HepG2 (cell line): ENCODE measurements at regions not wholly inside any gene's neighbourhood (a gene's known extent, or its start where the extent isn't known, plus 50 kb on each side); places are given as distances from the start of the nearest gene placed in this dataset.

Experiments used
- ATAC-seq: fragments of 200-7000 bp; cut with Tn5 transposase; 3 replicates; pipeline ENCODE4 v1.9.1; 2020; ENCODE audit warnings: mild to moderate bottlenecking, moderate library complexity
- BruUV-seq: library from RNA; stranded (reverse); fragments of 400-500 nt; replicated peaks from 2 replicates; lab custom pipeline; 2021; lab: Mats Ljungman, UMichigan
- CTCF ChIA-PET: fragments of 300-600 bp; formaldehyde crosslinking; extraction: SDS; loops from one replicate; lab custom pipeline; 2021; ENCODE audit warnings: low total read pairs, inconsistent platforms, low intra/inter-chr PET ratio; lab: Yijun Ruan, JAX
- POLR2A ChIA-PET: fragments of 350-600 bp; sonication (Branson Sonifier 250); formaldehyde crosslinking; loops from one replicate; lab custom pipeline; 2020; ENCODE audit warnings: antibody characterized with exemption, inconsistent platforms; lab: Yijun Ruan, JAX
- DNase-seq: peaks from one replicate; pipeline ENCODE4 v3.0.0-alpha.2; 2015; ENCODE audit warnings: low spot score
- FAIRE-seq: peaks from 3 replicates; lab custom pipeline; 2011; peaks lifted over from hg19 to GRCh38; lab: Jason Lieb, UNC
- H2AFZ ChIP-seq: one replicate; pipeline ENCODE4 v1.6.1; 2011; ENCODE audit warnings: low read length, inconsistent platforms
- H3K27ac ChIP-seq: fragments of 300-600 bp; 3 replicates; pipeline ENCODE4 v1.8.0; 2011; ENCODE audit warnings: mixed run types, mild to moderate bottlenecking, mixed read lengths, low read length, inconsistent platforms; ENCODE audit not compliant: insufficient read depth; ENCODE audit errors: extremely low read length
- H3K27me3 ChIP-seq, 2 experiments: fragments of 200-600 bp in 1 of 2; 2 replicates in 1 of 2; 3 replicates in 1 of 2; pipeline versions ENCODE4 v1.6.0 to v1.8.0; 2011; ENCODE audit warnings: low read length in 2 of 2, mild to moderate bottlenecking in 2 of 2, moderate library complexity in 2 of 2, inconsistent platforms in 1 of 2; ENCODE audit not compliant: insufficient read depth in 2 of 2, control insufficient read depth in 1 of 2
- H3K36me3 ChIP-seq, 2 experiments: fragments of 200-600 bp in 1 of 2; replicated peaks in 1 of 2; 2 replicates in 1 of 2; 3 replicates in 1 of 2; pipeline versions ENCODE4 v1.5.1 to v1.8.0; 2011; ENCODE audit warnings: low read length in 2 of 2, inconsistent platforms in 1 of 2; ENCODE audit not compliant: insufficient read depth in 2 of 2, control insufficient read depth in 1 of 2
- H3K4me1 ChIP-seq: 2 replicates; pipeline ENCODE4 v1.5.1; 2012; ENCODE audit warnings: low read length, inconsistent platforms; ENCODE audit not compliant: insufficient read depth
- H3K4me2 ChIP-seq: 2 replicates; pipeline ENCODE4 v1.6.0; 2011; ENCODE audit warnings: low read depth, low read length, inconsistent platforms
- H3K4me3 ChIP-seq, 3 experiments: fragments of 200-600 bp in 1 of 3; sonication (generic), shearing (Covaris generic) in 1 of 3; replicated peaks in 1 of 3; 2 replicates each; pipeline ENCODE4 v1.5.1; 2011 to 2016; ENCODE audit warnings: low read length in 3 of 3, inconsistent platforms in 2 of 3, low read depth in 2 of 3, mild to moderate bottlenecking in 2 of 3, control low read depth in 1 of 3, mixed read lengths in 1 of 3; ENCODE audit not compliant: insufficient read depth in 1 of 3
- H3K79me2 ChIP-seq: one replicate; pipeline ENCODE4 v1.6.1; 2011; ENCODE audit warnings: low read length, inconsistent platforms; ENCODE audit not compliant: insufficient read depth
- H3K9ac ChIP-seq: 2 replicates; pipeline ENCODE4 v1.6.0; 2011; ENCODE audit warnings: mild to moderate bottlenecking, low read depth, low read length, inconsistent platforms; ENCODE audit not compliant: insufficient read depth
- H3K9me3 ChIP-seq: 2 replicates; pipeline ENCODE4 v1.5.1; 2012; ENCODE audit warnings: mild to moderate bottlenecking, low read length
- H4K20me1 ChIP-seq: 2 replicates; pipeline ENCODE4 v1.6.0; 2011; ENCODE audit warnings: inconsistent platforms, mild to moderate bottlenecking, low read length, moderate library complexity; ENCODE audit not compliant: insufficient read depth
- BRCA1 ChIP-seq: sonication (generic); formaldehyde crosslinking; IDR thresholded peaks from 2 replicates; pipeline ENCODE4 v1.4.0; 2020; ENCODE audit warnings: missing genetic modification reagents
- HBP1 ChIP-seq: IDR thresholded peaks from 2 replicates; pipeline ENCODE4 v1.6.1; 2016; ENCODE audit warnings: low read depth, control low read depth
- HOMEZ ChIP-seq: IDR thresholded peaks from 2 replicates; pipeline ENCODE4 v1.6.1; 2016; ENCODE audit warnings: low read depth
- IKZF1 ChIP-seq: fragments of 450-650 bp; IDR thresholded peaks from 2 replicates; pipeline ENCODE4 v1.7.1; 2016
- MTA3 ChIP-seq: sonication (generic); formaldehyde crosslinking; IDR thresholded peaks from 2 replicates; pipeline ENCODE4 v1.4.0; 2020; ENCODE audit warnings: missing genetic modification reagents
- MXI1 ChIP-seq: IDR thresholded peaks from 3 replicates; pipeline ENCODE4 v1.6.1; 2012; ENCODE audit warnings: low read depth, low read length, inconsistent platforms, borderline replicate concordance
- PITX1 ChIP-seq: sonication (generic); formaldehyde crosslinking; IDR thresholded peaks from 2 replicates; pipeline ENCODE4 v1.5.1; 2020; ENCODE audit warnings: mild to moderate bottlenecking, missing genetic modification reagents
- TFDP2 ChIP-seq: sonication (generic); formaldehyde crosslinking; IDR thresholded peaks from 2 replicates; pipeline ENCODE4 v1.4.0; 2020; ENCODE audit warnings: missing genetic modification reagents
- ZBTB7B ChIP-seq: sonication (generic); formaldehyde crosslinking; IDR thresholded peaks from 2 replicates; pipeline ENCODE4 v1.4.0; 2020; ENCODE audit warnings: missing genetic modification reagents
- ZNF121 ChIP-seq: sonication (generic); formaldehyde crosslinking; IDR thresholded peaks from 2 replicates; pipeline ENCODE4 v1.5.0; 2020; ENCODE audit warnings: mild to moderate bottlenecking, missing genetic modification reagents
- ZNF160 ChIP-seq: sonication (generic); formaldehyde crosslinking; IDR thresholded peaks from 2 replicates; pipeline ENCODE4 v1.8.0; 2022; ENCODE audit warnings: mild to moderate bottlenecking, inconsistent platforms, missing genetic modification reagents
- ZNF337 ChIP-seq: sonication (generic); formaldehyde crosslinking; IDR thresholded peaks from 2 replicates; pipeline ENCODE4 v1.5.1; 2020; ENCODE audit warnings: missing genetic modification reagents, low read depth, mild to moderate bottlenecking, borderline replicate concordance
- ZNF558 ChIP-seq: sonication (generic); formaldehyde crosslinking; IDR thresholded peaks from 2 replicates; pipeline ENCODE4 v1.9.0; 2022; ENCODE audit warnings: mild to moderate bottlenecking, missing genetic modification reagents, borderline replicate concordance
- ZNF597 ChIP-seq: sonication (generic); formaldehyde crosslinking; IDR thresholded peaks from 2 replicates; pipeline ENCODE4 v1.5.0; 2020; ENCODE audit warnings: missing genetic modification reagents
- WGBS: methylation state at CpG from one replicate; pipeline ENCODE4 v1.1.6; 2017; ENCODE audit warnings: low lambda C conversion rate; 5-methylcytosine and 5-hydroxymethylcytosine counted together
- in situ Hi-C: cut with HindIII; loops from 2 replicates; pipeline ENCODE4 v1.10.0; 2017; ENCODE audit warnings: low pct_unique_long_range_greater_than_20kb; ENCODE audit not compliant: extremely low pct_ligation_motif_present
- intact Hi-C: fragments of 100-400 bp; cut with micrococcal nuclease; formaldehyde crosslinking; loops from one replicate; pipeline ENCODE4 v1.10.0; 2022; ENCODE audit not compliant: unreplicated experiment

- in situ Hi-C loops, result no loop called here
- H3K9me3 ChIP-seq, result no peaks in the 10 kb centered on the region
- POLR2A ChIA-PET, result no interaction called here
- no peaks in the 10 kb centered on the region for H4K20me1 ChIP-seq
- no peak overlapping the region for H3K27ac ChIP-seq
- no TSS peak for BruUV-seq
- H3K9ac ChIP-seq, result no peak overlapping the region
- no peak for ATAC-seq
- CTCF ChIA-PET, result no interaction called here
- intact Hi-C loops, result no loop called here
- H3K36me3 ChIP-seq, result no peaks in the 10 kb centered on the region
- H3K27me3 ChIP-seq, result peaks cover 1 to 46% of the 10 kb centered on the region in 2 experiments; a peak in 3 of 5 replicates
- H2AFZ ChIP-seq, result no peak overlapping the region
- H3K79me2 ChIP-seq, result no peaks in the 10 kb centered on the region
- WGBS, result 69% methylated on average over 4 of the region's 4 CpGs
- DNase-seq, result no peak
- no peak for FAIRE-seq
- no peak overlapping the region for H3K4me3 ChIP-seq
- H3K4me1 ChIP-seq, result no peaks in the 10 kb centered on the region
- TF ChIP-seq HOMEZ, result no peak
- TF ChIP-seq ZNF597 (CRISPR knock-in tag), result no peak
- no peak for TF ChIP-seq ZNF558 (CRISPR knock-in tag)
- TF ChIP-seq TFDP2, result no peak
- no peak for TF ChIP-seq BRCA1 (CRISPR knock-in tag)
- no peak for TF ChIP-seq PITX1
- TF ChIP-seq ZBTB7B (CRISPR knock-in tag), result no peak
- TF ChIP-seq MTA3 (CRISPR knock-in tag), result no peak
- TF ChIP-seq MXI1, result no peak
- TF ChIP-seq ZNF160 (CRISPR knock-in tag), result no peak
- TF ChIP-seq IKZF1, result no peak
- no peak for TF ChIP-seq ZNF121 (CRISPR knock-in tag)
- no peak for TF ChIP-seq HBP1
- TF ChIP-seq ZNF337 (CRISPR knock-in tag), result no peak
- H3K4me2 ChIP-seq, result no peak overlapping the region
These were observed 226.3 kb upstream of the KLF6 start for GRCh38 chr10:4011136-4011812.
